ENCODE measurements at regions not wholly inside any gene's neighbourhood (a gene's known extent, or its start where the extent isn't known, plus 50 kb on each side); places are given as distances from the start of the nearest gene placed in this dataset.
"Not testable (repeated sequence)": the region's sequence is repeated elsewhere in the genome, so short reads cannot be mapped to it uniquely, and the experiment has no call there.

- no peak for TF ChIP-seq POLR2A (IDR thresholded peaks at IDR 0.05; ENCODE audit: low read depth, low read length)
- no peak for FAIRE-seq
- DNase-seq (ENCODE audit: insufficient read length, low spot score): no peak
Observed at GRCh38 chr4:173990869-173991210, 292.6 kb downstream of the FBXO8 start.

GRCh38 chr4:173990126-173990868 is 293.2 kb downstream of the FBXO8 start:
- TF ChIP-seq POLR2A (IDR thresholded peaks at IDR 0.05; ENCODE audit: low read depth, low read length): no peak
- FAIRE-seq (no peak), DNase-seq (ENCODE audit: insufficient read length, low spot score) (no peak)

- not testable (repeated sequence) for DNase-seq (ENCODE audit: insufficient read length, low spot score); FAIRE-seq
Observed at GRCh38 chr4:173963523-173963922, 319.9 kb downstream of the FBXO8 start.

- FAIRE-seq: no peak
- no peak for TF ChIP-seq POLR2A (IDR thresholded peaks at IDR 0.05; ENCODE audit: low read depth, low read length)
- no peak for DNase-seq (ENCODE audit: insufficient read length, low spot score)
Observed at GRCh38 chr4:173960398-173960797, 323.1 kb downstream of the FBXO8 start.

- TF ChIP-seq POLR2A (IDR thresholded peaks at IDR 0.05; ENCODE audit: low read depth, low read length): no peak
- FAIRE-seq (no peak), DNase-seq (ENCODE audit: insufficient read length, low spot score) (no peak)
Observed at GRCh38 chr4:173958445-173958844, 325.0 kb downstream of the FBXO8 start.

- DNase-seq (ENCODE audit: insufficient read length, low spot score): no peak
- no peak for FAIRE-seq
- TF ChIP-seq POLR2A (IDR thresholded peaks at IDR 0.05; ENCODE audit: low read depth, low read length): no peak
Observed at GRCh38 chr4:173943547-173943946, 339.9 kb downstream of the FBXO8 start.

GRCh38 chr4:173940146-173940545 is 343.3 kb downstream of the FBXO8 start:
- DNase-seq (ENCODE audit: insufficient read length, low spot score): no peak
- no peak for TF ChIP-seq POLR2A (IDR thresholded peaks at IDR 0.05; ENCODE audit: low read depth, low read length)
- FAIRE-seq: no peak

- TF ChIP-seq POLR2A (IDR thresholded peaks at IDR 0.05; ENCODE audit: low read depth, low read length): no peak
- FAIRE-seq (no peak), DNase-seq (ENCODE audit: insufficient read length, low spot score) (no peak)
Observed at GRCh38 chr4:173937631-173938270, 345.7 kb downstream of the FBXO8 start.

- FAIRE-seq (no peak), DNase-seq (ENCODE audit: insufficient read length, low spot score) (no peak)
- no peak for TF ChIP-seq POLR2A (IDR thresholded peaks at IDR 0.05; ENCODE audit: low read depth, low read length)
Observed at GRCh38 chr4:173936861-173937260, 346.6 kb downstream of the FBXO8 start.

GRCh38 chr4:173935622-173936405 is 347.7 kb downstream of the FBXO8 start:
- FAIRE-seq (no peak), DNase-seq (ENCODE audit: insufficient read length, low spot score) (no peak)
- TF ChIP-seq POLR2A (IDR thresholded peaks at IDR 0.05; ENCODE audit: low read depth, low read length): no peak

GRCh38 chr4:173934933-173935620 is 348.4 kb downstream of the FBXO8 start:
- DNase-seq (ENCODE audit: insufficient read length, low spot score): no peak
- FAIRE-seq: no peak
- no peak for TF ChIP-seq POLR2A (IDR thresholded peaks at IDR 0.05; ENCODE audit: low read depth, low read length)

GRCh38 chr4:173934201-173934600 is 349.3 kb downstream of the FBXO8 start:
- FAIRE-seq: no peak
- no peak for DNase-seq (ENCODE audit: insufficient read length, low spot score)
- TF ChIP-seq POLR2A (IDR thresholded peaks at IDR 0.05; ENCODE audit: low read depth, low read length): no peak

GRCh38 chr4:173932701-173933100 is 350.8 kb downstream of the FBXO8 start:
- FAIRE-seq (no peak), DNase-seq (ENCODE audit: insufficient read length, low spot score) (no peak)
- no peak for TF ChIP-seq POLR2A (IDR thresholded peaks at IDR 0.05; ENCODE audit: low read depth, low read length)

GRCh38 chr4:173930329-173930967 is 353.0 kb downstream of the FBXO8 start:
- TF ChIP-seq POLR2A (IDR thresholded peaks at IDR 0.05; ENCODE audit: low read depth, low read length): no peak
- FAIRE-seq (no peak), DNase-seq (ENCODE audit: insufficient read length, low spot score) (no peak)
